Vagina (tissue), 2 donors: ENCODE measurements at regions not wholly inside any gene's neighbourhood (a gene's known extent, or its start where the extent isn't known, plus 50 kb on each side); places are given as distances from the start of the nearest gene placed in this dataset.

Experiments used
- DNase-seq, 2 donors: peaks; one replicate each; pipeline ENCODE4 v3.0.0-alpha.2; 2017; ENCODE audit errors: extremely low spot score in 2 of 2
- H3K27ac ChIP-seq: fragments of 200-600 bp; sonication (generic); one replicate; pipeline ENCODE4 v1.5.1; 2019
- H3K27me3 ChIP-seq: fragments of 200-600 bp; sonication (generic); one replicate; pipeline ENCODE4 v1.5.1; 2019
- H3K36me3 ChIP-seq, 2 donors: fragments of 200-600 bp; sonication (generic); one replicate each; pipeline ENCODE4 v1.5.1; 2017 to 2019
- H3K4me1 ChIP-seq: fragments of 200-600 bp; sonication (generic); one replicate; pipeline ENCODE4 v1.5.1; 2019
- H3K4me3 ChIP-seq, 2 donors: fragments of 200-600 bp; sonication (generic); 1 replicate in 1 of 2; 2 replicates in 1 of 2; pipeline ENCODE4 v1.5.1; 2016 to 2019
- H3K9me3 ChIP-seq: fragments of 200-600 bp; sonication (generic); one replicate; pipeline ENCODE4 v1.5.1; 2019
- CTCF ChIP-seq, 3 experiments: fragments of 450-650 bp in 2 of 3; fragments of 200-600 bp in 1 of 3; sonication (generic) in 1 of 3; IDR thresholded peaks; one replicate each; pipeline ENCODE4 v1.5.1; 2017 to 2019; ENCODE audit warnings: antibody characterized with exemption in 3 of 3, mild to moderate bottlenecking in 2 of 3, moderate library complexity in 2 of 3
- POLR2A ChIP-seq, 2 donors: fragments of 450-650 bp; IDR thresholded peaks; one replicate each; pipeline ENCODE4 v1.6.1; 2017; ENCODE audit warnings: antibody characterized with exemption in 2 of 2, mild to moderate bottlenecking in 2 of 2, moderate library complexity in 2 of 2
- POLR2AphosphoS5 ChIP-seq, 2 donors: sonication (generic); formaldehyde crosslinking; IDR thresholded peaks; one replicate each; pipeline ENCODE4 v1.9.0; 2017; ENCODE audit warnings: antibody characterized with exemption in 2 of 2, mild to moderate bottlenecking in 2 of 2, low read depth in 1 of 2; ENCODE audit not compliant: insufficient read depth in 1 of 2
- intact Hi-C: fragments of 100-400 bp; cut with DNase I; formaldehyde crosslinking; loops from one replicate; pipeline ENCODE4 v1.15.1; 2023

GRCh38 chr6:148648754-148649453 is 97.9 kb upstream of the UST start:
- Histone ChIP-seq H3K4me1 (no peaks in the 10 kb centered on the region), H3K4me3 (no peak overlapping the region), H3K36me3 (no peaks in the 10 kb centered on the region), H3K27ac (no peak overlapping the region), H3K9me3 (no peaks in the 10 kb centered on the region), H3K27me3 (no peaks in the 10 kb centered on the region)
- intact Hi-C loops, result no loop called here
- TF ChIP-seq POLR2A (IDR thresholded peaks at IDR 0.05) (no peak), CTCF (IDR thresholded peaks at IDR 0.05) (no peak), POLR2AphosphoS5 (IDR thresholded peaks at IDR 0.05; ENCODE audit: insufficient read depth in 1 of 2, low read depth in 1 of 2) (no peak)
- DNase-seq, result no peak

- DNase-seq, result no peak
- no peak for TF ChIP-seq POLR2A (IDR thresholded peaks at IDR 0.05)
- TF ChIP-seq CTCF (IDR thresholded peaks at IDR 0.05), result no peak
- no peak for TF ChIP-seq POLR2AphosphoS5 (IDR thresholded peaks at IDR 0.05; ENCODE audit: insufficient read depth in 1 of 2, low read depth in 1 of 2)
- no peaks in the 10 kb centered on the region for H3K4me1 ChIP-seq
- intact Hi-C loops, result no loop called here
- H3K4me3 ChIP-seq, result no peak overlapping the region
- H3K27me3 ChIP-seq, result no peaks in the 10 kb centered on the region
- H3K9me3 ChIP-seq, result no peaks in the 10 kb centered on the region
- no peaks in the 10 kb centered on the region for H3K36me3 ChIP-seq
- no peak overlapping the region for H3K27ac ChIP-seq
Measured at GRCh38 chr6:148649454-148649963, 97.3 kb upstream of the UST start.

- intact Hi-C loops, result no loop called here
- H3K36me3 ChIP-seq, result no peaks in the 10 kb centered on the region
Measured at GRCh38 chr6:148650941-148651505, 95.8 kb upstream of the UST start.

GRCh38 chr6:148652205-148652604 is 94.6 kb upstream of the UST start:
- no peak overlapping the region for H3K4me3 ChIP-seq
- no peaks in the 10 kb centered on the region for H3K9me3 ChIP-seq
- no peaks in the 10 kb centered on the region for H3K36me3 ChIP-seq
- no peak for DNase-seq
- TF ChIP-seq POLR2AphosphoS5 (IDR thresholded peaks at IDR 0.05; ENCODE audit: insufficient read depth in 1 of 2, low read depth in 1 of 2) (no peak), CTCF (IDR thresholded peaks at IDR 0.05) (no peak), POLR2A (IDR thresholded peaks at IDR 0.05) (no peak)
- intact Hi-C loops, result no loop called here
- no peaks in the 10 kb centered on the region for H3K27me3 ChIP-seq
- no peak overlapping the region for H3K27ac ChIP-seq
- H3K4me1 ChIP-seq, result no peaks in the 10 kb centered on the region

More at GRCh38 chr6:148650941-148651505, 95.8 kb upstream of the UST start:
- Histone ChIP-seq H3K27me3 (no peaks in the 10 kb centered on the region), H3K4me1 (no peaks in the 10 kb centered on the region), H3K27ac (no peak overlapping the region), H3K9me3 (no peaks in the 10 kb centered on the region), H3K4me3 (no peak overlapping the region)
- no peak for DNase-seq
- no peak for TF ChIP-seq CTCF (IDR thresholded peaks at IDR 0.05)
- TF ChIP-seq POLR2A (IDR thresholded peaks at IDR 0.05), result no peak
- TF ChIP-seq POLR2AphosphoS5 (IDR thresholded peaks at IDR 0.05; ENCODE audit: insufficient read depth in 1 of 2, low read depth in 1 of 2), result no peak
